GM18507 (cell line): ENCODE measurements at regions not wholly inside any gene's neighbourhood (a gene's known extent, or its start where the extent isn't known, plus 50 kb on each side); places are given as distances from the start of the nearest gene placed in this dataset.

ENCODE experiments used
- DNase-seq: peaks from one replicate; pipeline ENCODE4 v3.0.0; 2011; ENCODE audit warnings: low read depth; ENCODE audit not compliant: insufficient read length; ENCODE audit errors: extremely low spot score
- FAIRE-seq: peaks from 2 replicates; lab custom pipeline; 2011; peaks lifted over from hg19 to GRCh38; lab: Jason Lieb, UNC

GRCh38 chr13:50549221-50549942 is 294.1 kb downstream of the DLEU7 start:
- DNase-seq, result no peak
- no peak for FAIRE-seq

GRCh38 chr13:50550151-50550550 is 293.3 kb downstream of the DLEU7 start:
- DNase-seq, result no peak
- FAIRE-seq, result no peak

GRCh38 chr13:50552424-50552966 is 291.0 kb downstream of the DLEU7 start:
- DNase-seq (no peak), FAIRE-seq (no peak)

- no peak for DNase-seq
- no peak for FAIRE-seq
Observed at GRCh38 chr13:50561739-50562138, 281.8 kb downstream of the DLEU7 start.

GRCh38 chr13:50566646-50567045 is 276.8 kb downstream of the DLEU7 start:
- DNase-seq (no peak), FAIRE-seq (no peak)

- no peak for DNase-seq
- FAIRE-seq, result no peak
Observed at GRCh38 chr13:50572129-50572528, 271.4 kb downstream of the DLEU7 start.

GRCh38 chr13:50573066-50573465 is 270.4 kb downstream of the DLEU7 start:
- DNase-seq (no peak), FAIRE-seq (no peak)

GRCh38 chr13:50574731-50575130 is 268.8 kb downstream of the DLEU7 start:
- no peak for DNase-seq

GRCh38 chr13:50575138-50575537 is 268.4 kb downstream of the DLEU7 start:
- FAIRE-seq, result no peak
- DNase-seq, result no peak

More at GRCh38 chr13:50574731-50575130, 268.8 kb downstream of the DLEU7 start:
- no peak for FAIRE-seq

GRCh38 chr13:50576156-50576555 is 267.3 kb downstream of the DLEU7 start:
- DNase-seq (no peak), FAIRE-seq (no peak)

GRCh38 chr13:50577806-50578205 is 265.7 kb downstream of the DLEU7 start:
- FAIRE-seq (no peak), DNase-seq (no peak)

- FAIRE-seq, result no peak
- DNase-seq, result no peak
Observed at GRCh38 chr13:50580684-50581305, 262.7 kb downstream of the DLEU7 start.

- DNase-seq, result no peak
- FAIRE-seq, result no peak
Observed at GRCh38 chr13:50581586-50582196, 261.8 kb downstream of the DLEU7 start.

- DNase-seq (no peak), FAIRE-seq (no peak)
Observed at GRCh38 chr13:50584856-50585580, 258.5 kb downstream of the DLEU7 start.

- FAIRE-seq (no peak), DNase-seq (no peak)
Observed at GRCh38 chr13:50585674-50586413, 257.6 kb downstream of the DLEU7 start.

GRCh38 chr13:50586414-50587083 is 256.9 kb downstream of the DLEU7 start:
- no peak for FAIRE-seq

GRCh38 chr13:50587115-50587514 is 256.4 kb downstream of the DLEU7 start:
- no peak for FAIRE-seq

More at GRCh38 chr13:50586414-50587083, 256.9 kb downstream of the DLEU7 start:
- no peak for DNase-seq

GRCh38 chr13:50587645-50588373 is 255.7 kb downstream of the DLEU7 start:
- no peak for FAIRE-seq

More at GRCh38 chr13:50587115-50587514, 256.4 kb downstream of the DLEU7 start:
- no peak for DNase-seq

More at GRCh38 chr13:50587645-50588373, 255.7 kb downstream of the DLEU7 start:
- no peak for DNase-seq
